WTC11 (cell line): ENCODE measurements at regions not wholly inside any gene's neighbourhood (a gene's known extent, or its start where the extent isn't known, plus 50 kb on each side); places are given as distances from the start of the nearest gene placed in this dataset.

ENCODE experiments used
- ATAC-seq: fragments of 200-7000 bp; cut with Tn5 transposase; 2 replicates; pipeline ENCODE4 v1.10.0; 2021; ENCODE audit warnings: mild to moderate bottlenecking, moderate library complexity
- CTCF ChIA-PET: fragments of 300-600 bp; sonication (Branson Sonifier 250); formaldehyde crosslinking; loops from one replicate; lab custom pipeline; 2021; ENCODE audit warnings: antibody characterized with exemption; lab: Charles Lee
- POLR2A ChIA-PET: fragments of 350-600 bp; sonication (Branson Sonifier 250); formaldehyde crosslinking; loops from one replicate; lab custom pipeline; 2021; ENCODE audit warnings: antibody characterized with exemption; lab: Charles Lee
- DNase-seq: peaks from one replicate; pipeline ENCODE4 v3.0.0; 2021; ENCODE audit warnings: low spot score
- H3K27ac Mint-ChIP-seq: 2 replicates; pipeline ENCODE4 v1.8.0; 2021; ENCODE audit warnings: mixed read lengths
- H3K27me3 Mint-ChIP-seq: 2 replicates; pipeline ENCODE4 v1.8.0; 2021; ENCODE audit warnings: low read depth, mild to moderate bottlenecking, moderate library complexity, mixed read lengths
- H3K36me3 Mint-ChIP-seq: 2 replicates; pipeline ENCODE4 v1.8.0; 2021; ENCODE audit warnings: mixed read lengths
- H3K4me1 Mint-ChIP-seq: 2 replicates; pipeline ENCODE4 v1.8.0; 2022; ENCODE audit warnings: mixed read lengths
- H3K4me3 Mint-ChIP-seq: 2 replicates; pipeline ENCODE4 v1.8.0; 2021; ENCODE audit warnings: mild to moderate bottlenecking, moderate library complexity, mixed read lengths
- H3K9me3 Mint-ChIP-seq: 2 replicates; pipeline ENCODE4 v1.8.0; 2021; ENCODE audit warnings: mixed read lengths
- AFF4 ChIP-seq: sonication (generic); formaldehyde crosslinking; IDR thresholded peaks from 2 replicates; pipeline ENCODE4 v1.8.1; 2023; ENCODE audit warnings: mild to moderate bottlenecking, missing genetic modification reagents, borderline replicate concordance
- ATF3 ChIP-seq: sonication (generic); formaldehyde crosslinking; conservative IDR thresholded peaks from 2 replicates; pipeline ENCODE4 v1.8.1; 2022; ENCODE audit warnings: mild to moderate bottlenecking, missing genetic modification reagents
- CTCF ChIP-seq: fragments of 200-600 bp; IDR thresholded peaks from 2 replicates; pipeline ENCODE4 v1.8.0; 2022; ENCODE audit warnings: antibody characterized with exemption
- E2F1 ChIP-seq: sonication (generic); formaldehyde crosslinking; IDR thresholded peaks from 2 replicates; pipeline ENCODE4 v1.8.0; 2022; ENCODE audit warnings: mild to moderate bottlenecking, missing genetic modification reagents
- E2F4 ChIP-seq: sonication (generic); formaldehyde crosslinking; IDR thresholded peaks from 2 replicates; pipeline ENCODE4 v1.8.1; 2022; ENCODE audit warnings: low read depth, mild to moderate bottlenecking, moderate library complexity, missing genetic modification reagents, borderline replicate concordance
- ERG ChIP-seq: fragments of 250-450 bp; sonication (Bioruptor Pico); IDR thresholded peaks from 2 replicates; pipeline ENCODE4 v1.8.0; 2021; ENCODE audit warnings: mild to moderate bottlenecking
- HMGA2 ChIP-seq: fragments of 250-450 bp; sonication (Bioruptor Pico); IDR thresholded peaks from 2 replicates; pipeline ENCODE4 v1.4.0; 2021; ENCODE audit warnings: mild to moderate bottlenecking, moderate library complexity
- IRF2 ChIP-seq: sonication (generic); formaldehyde crosslinking; IDR thresholded peaks from 2 replicates; pipeline ENCODE4 v1.8.0; 2022; ENCODE audit warnings: low read depth, missing genetic modification reagents, borderline replicate concordance
- JUN ChIP-seq: sonication (generic); formaldehyde crosslinking; IDR thresholded peaks from 2 replicates; pipeline ENCODE4 v1.8.0; 2023; ENCODE audit warnings: mild to moderate bottlenecking, missing genetic modification reagents
- KAT7 ChIP-seq: sonication (generic); formaldehyde crosslinking; IDR thresholded peaks from 2 replicates; pipeline ENCODE4 v1.8.1; 2023; ENCODE audit warnings: missing genetic modification reagents, mild to moderate bottlenecking, borderline replicate concordance
- MAX ChIP-seq: sonication (generic); formaldehyde crosslinking; IDR thresholded peaks from 2 replicates; pipeline ENCODE4 v1.8.0; 2022; ENCODE audit warnings: mild to moderate bottlenecking, missing genetic modification reagents
- MXD4 ChIP-seq: fragments of 250-450 bp; sonication (Bioruptor Pico); IDR thresholded peaks from 2 replicates; pipeline ENCODE4 v1.8.0; 2021; ENCODE audit warnings: mild to moderate bottlenecking, moderate library complexity, borderline replicate concordance
- NFYB ChIP-seq: sonication (generic); formaldehyde crosslinking; conservative IDR thresholded peaks from 2 replicates; pipeline ENCODE4 v1.8.0; 2022; ENCODE audit warnings: low read depth, missing genetic modification reagents
- SP1 ChIP-seq: sonication (generic); formaldehyde crosslinking; conservative IDR thresholded peaks from 2 replicates; pipeline ENCODE4 v1.8.1; 2022; ENCODE audit warnings: missing genetic modification reagents
- ZBTB21 ChIP-seq: sonication (generic); formaldehyde crosslinking; IDR thresholded peaks from 2 replicates; pipeline ENCODE4 v1.8.1; 2023; ENCODE audit warnings: mild to moderate bottlenecking, missing genetic modification reagents, borderline replicate concordance
- ZBTB43 ChIP-seq: sonication (generic); formaldehyde crosslinking; IDR thresholded peaks from 2 replicates; pipeline ENCODE4 v1.8.1; 2023; ENCODE audit warnings: mild to moderate bottlenecking, missing genetic modification reagents
- ZNF121 ChIP-seq: sonication (generic); formaldehyde crosslinking; IDR thresholded peaks from 2 replicates; pipeline ENCODE4 v1.8.0; 2023; ENCODE audit warnings: missing genetic modification reagents
- ZNF138 ChIP-seq: sonication (generic); formaldehyde crosslinking; conservative IDR thresholded peaks from 2 replicates; pipeline ENCODE4 v1.8.1; 2022; ENCODE audit warnings: mild to moderate bottlenecking, moderate library complexity, missing genetic modification reagents
- ZNF263 ChIP-seq: sonication (generic); formaldehyde crosslinking; IDR thresholded peaks from 2 replicates; pipeline ENCODE4 v1.8.1; 2022; ENCODE audit warnings: low read depth, mild to moderate bottlenecking, moderate library complexity, missing genetic modification reagents
- ZNF281 ChIP-seq: sonication (generic); formaldehyde crosslinking; IDR thresholded peaks from 2 replicates; pipeline ENCODE4 v1.8.0; 2023; ENCODE audit warnings: mild to moderate bottlenecking, missing genetic modification reagents
- ZNF317 ChIP-seq: sonication (generic); formaldehyde crosslinking; IDR thresholded peaks from 2 replicates; pipeline ENCODE4 v1.8.1; 2023; ENCODE audit warnings: low read depth, mild to moderate bottlenecking, moderate library complexity, missing genetic modification reagents, borderline replicate concordance
- ZNF671 ChIP-seq: fragments of 250-450 bp; sonication (Bioruptor Pico); IDR thresholded peaks from 2 replicates; pipeline ENCODE4 v1.8.0; 2021; ENCODE audit warnings: mild to moderate bottlenecking

GRCh38 chr2:14684516-14684915 is 52.0 kb downstream of the LRATD1 start:
- no peak for TF ChIP-seq MAX (CRISPR knock-in tag)
- TF ChIP-seq ZBTB43 (CRISPR knock-in tag) = no peak
- no peak for TF ChIP-seq ZNF138 (CRISPR knock-in tag)
- TF ChIP-seq ZNF121 (CRISPR knock-in tag) = no peak
- TF ChIP-seq KAT7 (CRISPR knock-in tag) = no peak
- TF ChIP-seq JUN (CRISPR knock-in tag) = no peak
- TF ChIP-seq ATF3 = no peak
- no peak for TF ChIP-seq SP1 (CRISPR knock-in tag)
- TF ChIP-seq IRF2 = no peak
- no peak for TF ChIP-seq HMGA2 (CRISPR knock-in tag)
- no peak for TF ChIP-seq ZBTB21 (CRISPR knock-in tag)
- TF ChIP-seq CTCF = no peak
- no peak for TF ChIP-seq ZNF671 (CRISPR knock-in tag)
- no peak for TF ChIP-seq ERG (CRISPR knock-in tag)
- no peak for TF ChIP-seq ZNF263 (CRISPR knock-in tag)
- no peaks in the 10 kb centered on the region for H3K27me3 Mint-ChIP-seq
- peaks cover 3% of the 10 kb centered on the region for H3K4me1 Mint-ChIP-seq
- ChIA-PET CTCF (no interaction called here), POLR2A (no interaction called here)
- DNase-seq (no peak), ATAC-seq (no peak)
- no peak overlapping the region for H3K4me3 Mint-ChIP-seq
- no peak overlapping the region for H3K27ac Mint-ChIP-seq
- peaks cover 9% of the 10 kb centered on the region for H3K9me3 Mint-ChIP-seq
- H3K36me3 Mint-ChIP-seq = 0 out of 2 replicates have a peak, but pooled peaks cover 4% of the 10 kb centered on the region

- DNase-seq = no peak
- TF ChIP-seq AFF4 (CRISPR knock-in tag) (no peak), E2F1 (no peak), ZNF317 (CRISPR knock-in tag) (no peak), ZNF263 (CRISPR knock-in tag) (no peak), NFYB (CRISPR knock-in tag) (no peak), MXD4 (CRISPR knock-in tag) (no peak), E2F4 (CRISPR knock-in tag) (no peak), ZNF281 (CRISPR knock-in tag) (no peak)
These were observed 58.4 kb downstream of the LRATD1 start for GRCh38 chr2:14690926-14691325.

More at GRCh38 chr2:14690926-14691325, 58.4 kb downstream of the LRATD1 start:
- H3K4me1 Mint-ChIP-seq = no peaks in the 10 kb centered on the region
- peaks cover 13% of the 10 kb centered on the region for H3K36me3 Mint-ChIP-seq
- no peaks in the 10 kb centered on the region for H3K27me3 Mint-ChIP-seq
- H3K27ac Mint-ChIP-seq = no peak overlapping the region
- no peak overlapping the region for H3K4me3 Mint-ChIP-seq
- ATAC-seq = no peak
- CTCF ChIA-PET = no interaction called here
- POLR2A ChIA-PET = no interaction called here
- peaks cover 38% of the 10 kb centered on the region for H3K9me3 Mint-ChIP-seq
